Chondrocyte (in vitro differentiated cells): ENCODE measurements at regions not wholly inside any gene's neighbourhood (a gene's known extent, or its start where the extent isn't known, plus 50 kb on each side); places are given as distances from the start of the nearest gene placed in this dataset.

Experiments
- DNase-seq: peaks from one replicate; pipeline ENCODE4 v3.0.0; 2021; ENCODE audit warnings: mixed read lengths, low spot score
- H3K27ac Mint-ChIP-seq: one replicate; pipeline ENCODE4 v1.8.0; 2021; ENCODE audit warnings: mild to moderate bottlenecking, moderate library complexity, mixed read lengths; ENCODE audit not compliant: unreplicated experiment
- H3K27me3 Mint-ChIP-seq: 2 replicates; pipeline ENCODE4 v1.8.0; 2021; ENCODE audit warnings: low read depth, mixed read lengths
- H3K36me3 Mint-ChIP-seq: 2 replicates; pipeline ENCODE4 v1.8.0; 2021; ENCODE audit warnings: low read depth, mixed read lengths
- H3K4me1 Mint-ChIP-seq: 2 replicates; pipeline ENCODE4 v1.8.0; 2021; ENCODE audit warnings: low read depth, mild to moderate bottlenecking, mixed read lengths
- H3K4me3 Mint-ChIP-seq: one replicate; pipeline ENCODE4 v1.8.0; 2021; ENCODE audit warnings: mild to moderate bottlenecking, moderate library complexity, mixed read lengths; ENCODE audit not compliant: unreplicated experiment
- H3K9me3 Mint-ChIP-seq: 2 replicates; pipeline ENCODE4 v1.8.0; 2021; ENCODE audit warnings: low read depth, mixed read lengths
- TF ChIP-seq, protein P1 (sequence below): fragments of 200-600 bp; sonication (generic); IDR thresholded peaks from 2 replicates; pipeline ENCODE4 v1.5.0; 2021; ENCODE audit warnings: antibody characterized with exemption, mild to moderate bottlenecking, moderate library complexity

DNA sequence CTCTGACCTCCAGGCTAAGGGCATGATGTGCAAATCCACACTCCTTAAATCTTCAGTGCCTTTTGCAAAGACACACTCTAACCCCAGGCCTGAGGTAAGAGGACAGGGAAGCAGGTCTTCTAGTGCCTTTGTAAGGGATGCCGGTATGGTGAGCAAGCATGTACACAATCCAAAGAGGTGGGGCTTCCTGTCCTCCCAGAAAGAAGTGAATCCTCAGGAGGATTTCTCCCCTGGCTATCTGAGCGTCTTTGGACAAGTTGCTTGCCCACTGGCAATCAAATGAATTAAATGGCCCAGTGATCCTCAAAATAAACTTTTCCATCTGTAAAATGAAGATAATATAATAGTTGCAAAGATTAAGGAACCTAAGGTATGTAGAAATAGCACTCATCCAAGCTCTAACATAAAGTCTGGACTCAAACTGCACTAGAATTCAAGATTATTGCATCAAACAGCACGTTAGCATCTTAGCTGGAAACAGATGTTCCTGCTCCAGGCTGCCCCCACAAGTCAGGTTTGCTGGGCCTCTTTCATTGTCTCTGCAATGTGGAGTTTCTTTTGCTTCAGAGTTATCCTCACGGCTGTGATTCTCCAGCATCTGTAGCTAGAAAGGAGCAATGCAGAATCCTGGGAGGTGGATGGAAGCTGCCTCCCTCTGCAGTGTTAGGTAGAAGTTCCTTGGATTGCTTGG, 249.6 kb downstream of the TSHZ3 start:
- DNase-seq: no peak
- H3K4me3 Mint-ChIP-seq: no peak overlapping the region
- H3K27ac Mint-ChIP-seq: no peak overlapping the region
- TF ChIP-seq, protein P1, sequence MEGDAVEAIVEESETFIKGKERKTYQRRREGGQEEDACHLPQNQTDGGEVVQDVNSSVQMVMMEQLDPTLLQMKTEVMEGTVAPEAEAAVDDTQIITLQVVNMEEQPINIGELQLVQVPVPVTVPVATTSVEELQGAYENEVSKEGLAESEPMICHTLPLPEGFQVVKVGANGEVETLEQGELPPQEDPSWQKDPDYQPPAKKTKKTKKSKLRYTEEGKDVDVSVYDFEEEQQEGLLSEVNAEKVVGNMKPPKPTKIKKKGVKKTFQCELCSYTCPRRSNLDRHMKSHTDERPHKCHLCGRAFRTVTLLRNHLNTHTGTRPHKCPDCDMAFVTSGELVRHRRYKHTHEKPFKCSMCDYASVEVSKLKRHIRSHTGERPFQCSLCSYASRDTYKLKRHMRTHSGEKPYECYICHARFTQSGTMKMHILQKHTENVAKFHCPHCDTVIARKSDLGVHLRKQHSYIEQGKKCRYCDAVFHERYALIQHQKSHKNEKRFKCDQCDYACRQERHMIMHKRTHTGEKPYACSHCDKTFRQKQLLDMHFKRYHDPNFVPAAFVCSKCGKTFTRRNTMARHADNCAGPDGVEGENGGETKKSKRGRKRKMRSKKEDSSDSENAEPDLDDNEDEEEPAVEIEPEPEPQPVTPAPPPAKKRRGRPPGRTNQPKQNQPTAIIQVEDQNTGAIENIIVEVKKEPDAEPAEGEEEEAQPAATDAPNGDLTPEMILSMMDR: no peak
- peaks cover 13% of the 10 kb centered on the region for H3K4me1 Mint-ChIP-seq
- H3K9me3 Mint-ChIP-seq: no peaks in the 10 kb centered on the region
- H3K36me3 Mint-ChIP-seq: no peaks in the 10 kb centered on the region
- H3K27me3 Mint-ChIP-seq: no peaks in the 10 kb centered on the region

DNA sequence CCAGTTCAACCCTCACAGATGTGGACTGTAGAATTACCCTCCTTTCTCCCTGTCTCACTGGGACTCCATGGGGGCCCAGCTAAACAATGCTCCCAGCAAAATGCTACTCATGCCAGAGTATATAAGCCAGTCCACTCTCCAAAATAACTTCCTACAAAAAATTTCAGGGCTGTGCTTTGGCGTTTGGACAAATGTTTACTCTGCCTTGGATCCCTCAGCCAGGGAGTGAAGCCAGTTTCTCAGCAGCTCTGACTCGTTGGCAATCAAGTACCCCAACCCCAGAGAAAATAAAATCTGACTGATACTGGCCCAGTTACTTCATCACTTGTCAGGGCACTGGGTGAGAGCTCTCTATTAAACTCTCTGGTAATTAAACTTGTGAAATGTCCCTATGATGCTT, 250.4 kb downstream of the TSHZ3 start:
- no peaks in the 10 kb centered on the region for H3K27me3 Mint-ChIP-seq
- no peak overlapping the region for H3K27ac Mint-ChIP-seq
- TF ChIP-seq, protein P1: no peak
- H3K36me3 Mint-ChIP-seq: no peaks in the 10 kb centered on the region
- peaks cover 13% of the 10 kb centered on the region for H3K4me1 Mint-ChIP-seq
- no peak for DNase-seq
- H3K9me3 Mint-ChIP-seq: no peaks in the 10 kb centered on the region
- no peak overlapping the region for H3K4me3 Mint-ChIP-seq

DNA sequence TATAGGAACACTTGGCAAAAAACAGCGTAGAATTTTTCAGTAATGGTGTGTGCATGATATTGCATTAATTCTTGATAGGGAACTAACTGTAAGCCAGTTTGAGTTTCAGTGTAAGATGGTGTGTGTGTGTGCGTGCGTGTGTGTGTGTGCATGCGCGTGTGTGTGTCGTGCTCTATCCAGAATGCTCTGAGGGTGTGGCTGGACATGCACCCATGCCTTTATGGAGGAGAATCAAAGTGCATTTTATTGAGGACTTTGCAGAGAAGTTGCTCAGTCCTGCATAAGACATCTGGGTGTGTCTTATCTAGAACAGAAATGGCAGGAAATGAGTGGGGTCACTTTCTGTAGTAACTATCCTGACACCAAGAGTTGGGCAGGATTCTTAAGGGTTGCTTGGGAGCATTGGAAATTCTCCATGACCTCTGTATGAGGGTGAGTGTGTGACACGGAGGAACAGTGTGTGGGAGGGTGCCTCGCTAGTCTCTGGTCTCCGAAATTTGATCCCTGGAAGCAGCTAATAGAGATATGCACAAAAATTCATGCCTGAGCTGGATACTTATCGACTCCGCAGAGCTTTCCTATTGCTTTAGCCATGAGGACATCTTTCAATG, 252.2 kb downstream of the TSHZ3 start:
- Mint-ChIP-seq H3K9me3 (no peaks in the 10 kb centered on the region), H3K27ac (no peak overlapping the region), H3K36me3 (no peaks in the 10 kb centered on the region), H3K4me3 (no peak overlapping the region), H3K4me1 (peaks cover 13% of the 10 kb centered on the region), H3K27me3 (no peaks in the 10 kb centered on the region)
- no peak for DNase-seq
- TF ChIP-seq, protein P1: no peak

DNA sequence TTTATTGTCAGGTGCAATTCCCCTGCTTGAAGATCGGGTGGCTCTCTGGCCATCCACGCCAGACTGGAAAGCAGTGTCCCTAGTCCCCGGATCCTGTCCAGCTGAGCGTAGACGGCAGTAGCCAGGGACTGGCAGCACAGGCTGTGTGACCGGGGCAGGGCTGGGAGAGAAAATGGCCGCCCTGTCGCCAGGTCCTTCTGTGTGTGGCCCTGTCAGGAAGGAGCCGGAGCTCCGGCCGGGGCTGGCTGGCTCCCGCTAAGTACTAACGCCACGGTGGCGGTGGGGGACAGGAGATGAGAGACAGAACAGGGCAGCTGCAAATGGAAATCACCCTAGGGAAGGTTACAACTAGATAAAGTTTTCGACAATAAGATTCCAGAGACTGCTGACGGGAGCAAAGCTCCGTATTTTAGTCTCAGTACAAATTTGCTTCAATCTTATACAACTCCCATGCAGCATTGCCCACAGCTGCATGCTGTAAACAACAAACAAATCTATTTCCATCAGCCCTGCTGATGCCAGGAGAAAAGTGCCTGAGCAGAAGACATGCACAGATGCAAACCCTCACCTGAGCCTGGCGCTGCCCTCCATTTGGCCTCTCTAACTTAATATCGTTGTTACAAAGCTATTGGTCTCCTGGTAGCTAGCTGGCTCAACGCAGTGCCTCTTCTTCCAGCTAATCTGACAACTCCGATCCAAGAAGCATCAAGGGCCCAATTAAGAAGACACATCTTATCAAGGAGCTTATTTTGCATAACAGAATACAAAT, 253.0 kb downstream of the TSHZ3 start:
- no peak for DNase-seq
- H3K36me3 Mint-ChIP-seq: no peaks in the 10 kb centered on the region
- H3K4me3 Mint-ChIP-seq: no peak overlapping the region
- no peaks in the 10 kb centered on the region for H3K27me3 Mint-ChIP-seq
- no peak overlapping the region for H3K27ac Mint-ChIP-seq
- TF ChIP-seq, protein P1: no peak
- peaks cover 13% of the 10 kb centered on the region for H3K4me1 Mint-ChIP-seq
- no peaks in the 10 kb centered on the region for H3K9me3 Mint-ChIP-seq

DNA sequence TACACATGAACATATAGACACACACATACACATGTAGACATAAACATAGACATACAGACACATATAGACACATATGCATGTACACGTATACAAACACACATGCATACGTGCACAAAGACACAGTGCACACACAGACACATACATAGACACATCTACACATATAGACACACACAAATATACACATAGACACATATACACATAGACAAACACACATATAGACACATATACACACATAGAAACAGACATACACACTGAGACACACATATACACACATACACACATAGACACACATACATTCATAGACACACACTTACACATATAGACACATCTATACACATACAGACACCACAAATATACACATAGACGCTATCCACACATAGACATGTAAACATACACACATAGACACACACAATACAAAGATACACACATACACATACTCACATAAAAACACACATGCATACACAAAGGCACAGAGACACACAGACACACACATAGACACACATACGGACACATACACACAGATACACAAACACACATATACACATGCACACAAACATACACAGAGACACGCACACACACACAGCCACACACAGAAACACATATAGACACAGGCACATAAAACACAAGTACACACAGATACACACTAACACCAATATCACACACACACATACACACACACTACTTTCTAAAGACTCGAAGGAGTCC, 254.0 kb downstream of the TSHZ3 start:
- Mint-ChIP-seq H3K4me3 (no peak overlapping the region), H3K36me3 (no peaks in the 10 kb centered on the region), H3K4me1 (peaks cover 5% of the 10 kb centered on the region), H3K9me3 (no peaks in the 10 kb centered on the region), H3K27ac (no peak overlapping the region), H3K27me3 (no peaks in the 10 kb centered on the region)
- TF ChIP-seq, protein P1: no peak
- DNase-seq: no peak
